Transverse colon (tissue), 4 donors: ENCODE measurements at regions not wholly inside any gene's neighbourhood (a gene's known extent, or its start where the extent isn't known, plus 50 kb on each side); places are given as distances from the start of the nearest gene placed in this dataset.

Experiments used
- EP300 ChIP-seq: sonication (generic); formaldehyde crosslinking; IDR thresholded peaks from one replicate; pipeline ENCODE4 v1.6.1; 2017; ENCODE audit warnings: antibody characterized with exemption, low read depth
- POLR2A ChIP-seq: fragments of 450-650 bp; IDR thresholded peaks from one replicate; pipeline ENCODE4 v1.6.1; 2016; ENCODE audit warnings: antibody characterized with exemption, mild to moderate bottlenecking, moderate library complexity
- POLR2AphosphoS5 ChIP-seq, 3 donors: sonication (generic); formaldehyde crosslinking; IDR thresholded peaks; one replicate each; pipeline ENCODE4 v1.6.1; 2016; ENCODE audit warnings: antibody characterized with exemption in 3 of 3
- TF ChIP-seq, protein P1 (sequence below), 5 experiments: fragments of 200-600 bp in 3 of 5; fragments of 450-650 bp in 2 of 5; sonication (generic) in 3 of 5; IDR thresholded peaks; 1 replicate in 2 of 5; 2 replicates in 3 of 5; pipeline ENCODE4 v1.5.1; 2016 to 2017; ENCODE audit warnings: antibody characterized with exemption in 5 of 5, inconsistent platforms in 3 of 5, mild to moderate bottlenecking in 2 of 5, moderate library complexity in 1 of 5

DNA sequence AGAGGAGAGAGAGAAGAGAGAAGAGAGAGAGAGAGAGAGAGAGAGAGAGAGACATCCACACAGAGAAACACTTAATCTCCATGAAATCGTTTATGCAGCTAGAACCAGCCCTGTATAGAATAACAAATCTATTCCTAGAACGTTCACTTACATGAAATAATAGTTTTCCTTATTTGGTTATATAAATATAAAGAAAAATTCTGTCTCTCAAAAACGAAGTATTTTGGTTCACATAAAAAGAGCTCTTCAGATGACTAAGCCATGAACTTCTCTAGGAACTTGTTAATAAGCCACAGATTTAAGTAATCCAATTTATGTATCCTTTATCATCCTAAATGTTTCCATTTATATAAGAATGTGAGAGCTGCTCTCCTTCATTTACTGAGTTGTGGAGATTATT, 1315.1 kb upstream of the PCDH7 start:
- TF ChIP-seq, protein P1, sequence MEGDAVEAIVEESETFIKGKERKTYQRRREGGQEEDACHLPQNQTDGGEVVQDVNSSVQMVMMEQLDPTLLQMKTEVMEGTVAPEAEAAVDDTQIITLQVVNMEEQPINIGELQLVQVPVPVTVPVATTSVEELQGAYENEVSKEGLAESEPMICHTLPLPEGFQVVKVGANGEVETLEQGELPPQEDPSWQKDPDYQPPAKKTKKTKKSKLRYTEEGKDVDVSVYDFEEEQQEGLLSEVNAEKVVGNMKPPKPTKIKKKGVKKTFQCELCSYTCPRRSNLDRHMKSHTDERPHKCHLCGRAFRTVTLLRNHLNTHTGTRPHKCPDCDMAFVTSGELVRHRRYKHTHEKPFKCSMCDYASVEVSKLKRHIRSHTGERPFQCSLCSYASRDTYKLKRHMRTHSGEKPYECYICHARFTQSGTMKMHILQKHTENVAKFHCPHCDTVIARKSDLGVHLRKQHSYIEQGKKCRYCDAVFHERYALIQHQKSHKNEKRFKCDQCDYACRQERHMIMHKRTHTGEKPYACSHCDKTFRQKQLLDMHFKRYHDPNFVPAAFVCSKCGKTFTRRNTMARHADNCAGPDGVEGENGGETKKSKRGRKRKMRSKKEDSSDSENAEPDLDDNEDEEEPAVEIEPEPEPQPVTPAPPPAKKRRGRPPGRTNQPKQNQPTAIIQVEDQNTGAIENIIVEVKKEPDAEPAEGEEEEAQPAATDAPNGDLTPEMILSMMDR (IDR thresholded peaks at IDR 0.05), result no peak
- TF ChIP-seq EP300 (no peak), POLR2AphosphoS5 (IDR thresholded peaks at IDR 0.05) (no peak), POLR2A (no peak)
